Activated naive CD8-positive, alpha-beta T cell treated with anti-CD3 and anti-CD28 coated beads, Interleukin-2, amount 10 ng/mL, durations not matched to agents 7 days and 5 days (primary cell): ENCODE measurements at regions not wholly inside any gene's neighbourhood (a gene's known extent, or its start where the extent isn't known, plus 50 kb on each side); places are given as distances from the start of the nearest gene placed in this dataset.

Experiments
- ATAC-seq: fragments of 150-1000 bp; cut with Tn5 transposase; one replicate; pipeline ENCODE4 v1.10.0; 2021; ENCODE audit warnings: low read depth, moderate library complexity
- POLR2A ChIA-PET: fragments of 350-600 bp; sonication (Branson Sonifier 250); formaldehyde crosslinking; loops from one replicate; lab custom pipeline; 2021; ENCODE audit warnings: antibody characterized with exemption; lab: Charles Lee
- DNase-seq: peaks from one replicate; pipeline ENCODE4 v3.0.0; 2021
- H3K27ac Mint-ChIP-seq: one replicate; pipeline ENCODE4 v1.8.0; 2022; ENCODE audit warnings: mild to moderate bottlenecking, mixed read lengths
- H3K27me3 Mint-ChIP-seq: one replicate; pipeline ENCODE4 v1.8.0; 2022; ENCODE audit warnings: mild to moderate bottlenecking, moderate library complexity, mixed read lengths
- H3K36me3 Mint-ChIP-seq: one replicate; pipeline ENCODE4 v1.8.0; 2021; ENCODE audit warnings: mild to moderate bottlenecking, mixed read lengths
- H3K4me1 Mint-ChIP-seq: one replicate; pipeline ENCODE4 v1.8.0; 2021; ENCODE audit warnings: mixed read lengths
- H3K4me3 Mint-ChIP-seq: one replicate; pipeline ENCODE4 v1.8.0; 2022; ENCODE audit warnings: mild to moderate bottlenecking, moderate library complexity, mixed read lengths
- H3K9me3 Mint-ChIP-seq: one replicate; pipeline ENCODE4 v1.8.0; 2021; ENCODE audit warnings: mixed read lengths

DNA sequence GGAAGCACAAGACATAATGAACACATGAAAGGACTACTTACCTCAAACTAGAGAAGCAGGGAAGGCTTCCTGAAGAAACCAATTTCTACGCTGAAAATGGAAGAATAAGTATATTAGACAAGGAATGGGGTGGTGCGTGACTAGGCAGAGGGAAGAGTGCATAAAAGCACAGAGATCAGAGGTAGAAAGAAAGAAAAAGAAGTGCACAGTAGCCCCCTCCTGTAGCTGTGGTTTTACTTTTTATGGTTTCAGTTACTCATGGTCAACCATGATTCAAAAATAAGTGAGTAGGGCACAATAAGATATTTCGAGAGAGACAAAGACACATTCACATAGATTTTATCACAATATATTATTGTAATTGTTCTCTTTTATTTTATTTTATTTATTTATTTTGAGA is 934.5 kb upstream of the INTU start:
- peaks cover 3% of the 10 kb centered on the region for H3K9me3 Mint-ChIP-seq
- no peak overlapping the region for H3K27ac Mint-ChIP-seq
- H3K36me3 Mint-ChIP-seq, result no peaks in the 10 kb centered on the region
- no peak for ATAC-seq
- no peaks in the 10 kb centered on the region for H3K4me1 Mint-ChIP-seq
- no peak overlapping the region for H3K4me3 Mint-ChIP-seq
- no peaks in the 10 kb centered on the region for H3K27me3 Mint-ChIP-seq
- no peak for DNase-seq
- POLR2A ChIA-PET, result no interaction called here

- no peak for ATAC-seq
- H3K27ac Mint-ChIP-seq, result no peak overlapping the region
- no peak overlapping the region for H3K4me3 Mint-ChIP-seq
- no peak for DNase-seq
- no peaks in the 10 kb centered on the region for H3K27me3 Mint-ChIP-seq
- peaks cover 4% of the 10 kb centered on the region for H3K9me3 Mint-ChIP-seq
- H3K4me1 Mint-ChIP-seq, result no peaks in the 10 kb centered on the region
- POLR2A ChIA-PET, result no interaction called here
- H3K36me3 Mint-ChIP-seq, result no peaks in the 10 kb centered on the region
Observed at GRCh38 chr4:126701756-126702155, 931.0 kb upstream of the INTU start.

GRCh38 chr4:126702747-126703146 is 930.0 kb upstream of the INTU start:
- ATAC-seq (no peak), DNase-seq (no peak)
- Mint-ChIP-seq H3K27me3 (no peaks in the 10 kb centered on the region), H3K4me1 (no peaks in the 10 kb centered on the region), H3K36me3 (no peaks in the 10 kb centered on the region), H3K9me3 (peaks cover 4% of the 10 kb centered on the region), H3K4me3 (no peak overlapping the region), H3K27ac (no peak overlapping the region)
- POLR2A ChIA-PET, result no interaction called here

GRCh38 chr4:126705266-126705665 is 927.5 kb upstream of the INTU start:
- Mint-ChIP-seq H3K36me3 (no peaks in the 10 kb centered on the region), H3K27me3 (no peaks in the 10 kb centered on the region), H3K4me3 (no peak overlapping the region), H3K4me1 (no peaks in the 10 kb centered on the region), H3K9me3 (peaks cover 1% of the 10 kb centered on the region), H3K27ac (no peak overlapping the region)
- POLR2A ChIA-PET, result no interaction called here
- no peak for ATAC-seq
- DNase-seq, result no peak

- peaks cover 1% of the 10 kb centered on the region for H3K9me3 Mint-ChIP-seq
- no peak overlapping the region for H3K4me3 Mint-ChIP-seq
- no peak overlapping the region for H3K27ac Mint-ChIP-seq
- H3K4me1 Mint-ChIP-seq, result no peaks in the 10 kb centered on the region
- no peaks in the 10 kb centered on the region for H3K36me3 Mint-ChIP-seq
- DNase-seq (no peak), ATAC-seq (no peak)
- POLR2A ChIA-PET, result no interaction called here
- no peaks in the 10 kb centered on the region for H3K27me3 Mint-ChIP-seq
Observed at GRCh38 chr4:126708716-126709115, 924.0 kb upstream of the INTU start.

GRCh38 chr4:126710935-126711334 is 921.8 kb upstream of the INTU start:
- Mint-ChIP-seq H3K27me3 (no peaks in the 10 kb centered on the region), H3K9me3 (peaks cover 1% of the 10 kb centered on the region), H3K4me3 (no peak overlapping the region), H3K36me3 (no peaks in the 10 kb centered on the region), H3K4me1 (no peaks in the 10 kb centered on the region), H3K27ac (no peak overlapping the region)
- no peak for DNase-seq
- no peak for ATAC-seq
- POLR2A ChIA-PET, result no interaction called here

GRCh38 chr4:126715067-126715466 is 917.7 kb upstream of the INTU start:
- H3K27ac Mint-ChIP-seq, result no peak overlapping the region
- H3K4me3 Mint-ChIP-seq, result no peak overlapping the region
- DNase-seq (no peak), ATAC-seq (no peak)
- peaks cover 1% of the 10 kb centered on the region for H3K9me3 Mint-ChIP-seq
- no peaks in the 10 kb centered on the region for H3K27me3 Mint-ChIP-seq
- H3K36me3 Mint-ChIP-seq, result no peaks in the 10 kb centered on the region
- no peaks in the 10 kb centered on the region for H3K4me1 Mint-ChIP-seq
- POLR2A ChIA-PET, result no interaction called here

- no peak for ATAC-seq
- peaks cover 1% of the 10 kb centered on the region for H3K9me3 Mint-ChIP-seq
- POLR2A ChIA-PET, result no interaction called here
Observed at GRCh38 chr4:126715681-126716080, 917.1 kb upstream of the INTU start.

DNA sequence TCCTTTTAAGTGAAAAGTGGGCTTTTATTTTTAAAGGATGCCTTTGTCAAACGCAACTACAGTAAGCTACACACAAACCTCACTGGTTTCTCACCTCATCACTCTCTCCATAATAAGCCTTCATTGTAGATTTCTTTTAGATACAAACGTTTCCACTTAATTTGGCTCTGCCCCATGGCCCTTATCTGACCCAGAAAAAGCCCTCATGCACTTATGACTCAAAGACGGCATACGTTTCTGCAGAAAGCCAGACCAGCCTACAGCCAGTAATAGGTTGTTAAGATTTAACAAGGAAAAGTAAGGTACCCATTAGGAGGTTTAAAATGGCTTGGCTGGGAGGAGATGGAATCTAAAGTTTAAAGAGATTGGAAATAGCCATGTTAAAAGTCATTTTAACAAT is 914.6 kb upstream of the INTU start:
- H3K4me1 Mint-ChIP-seq, result no peaks in the 10 kb centered on the region
- no peak overlapping the region for H3K27ac Mint-ChIP-seq
- DNase-seq, result no peak
- no peak for ATAC-seq
- H3K27me3 Mint-ChIP-seq, result no peaks in the 10 kb centered on the region
- H3K4me3 Mint-ChIP-seq, result no peak overlapping the region
- peaks cover 3% of the 10 kb centered on the region for H3K9me3 Mint-ChIP-seq
- H3K36me3 Mint-ChIP-seq, result no peaks in the 10 kb centered on the region
- POLR2A ChIA-PET, result no interaction called here

More at GRCh38 chr4:126715681-126716080, 917.1 kb upstream of the INTU start:
- Mint-ChIP-seq H3K36me3 (no peaks in the 10 kb centered on the region), H3K4me1 (no peaks in the 10 kb centered on the region), H3K27ac (no peak overlapping the region), H3K27me3 (no peaks in the 10 kb centered on the region), H3K4me3 (no peak overlapping the region)
- DNase-seq, result no peak

GRCh38 chr4:126719852-126720251 is 912.9 kb upstream of the INTU start:
- no peak overlapping the region for H3K4me3 Mint-ChIP-seq
- POLR2A ChIA-PET, result no interaction called here
- peaks cover 3% of the 10 kb centered on the region for H3K9me3 Mint-ChIP-seq
- ATAC-seq, result no peak
- no peak for DNase-seq
- no peaks in the 10 kb centered on the region for H3K36me3 Mint-ChIP-seq
- H3K4me1 Mint-ChIP-seq, result no peaks in the 10 kb centered on the region
- no peak overlapping the region for H3K27ac Mint-ChIP-seq
- H3K27me3 Mint-ChIP-seq, result no peaks in the 10 kb centered on the region

DNA sequence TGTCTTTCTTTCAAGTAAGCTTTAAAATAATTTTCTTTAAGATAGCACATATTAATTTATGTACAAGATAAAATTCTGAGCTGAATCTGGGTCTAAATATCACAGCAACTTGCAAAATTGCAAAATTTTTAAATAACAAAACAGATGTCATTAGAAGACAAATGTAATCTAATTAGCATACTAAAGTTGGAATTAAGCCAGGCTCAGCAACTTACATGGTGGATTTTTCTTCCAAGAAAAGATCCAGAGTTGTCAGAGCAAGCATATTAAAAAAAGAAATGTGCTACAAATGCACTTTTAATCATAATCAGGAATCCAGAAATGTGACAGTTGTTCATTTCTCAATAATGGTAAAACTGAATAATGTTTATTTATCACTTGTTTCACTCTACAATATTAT is 906.9 kb upstream of the INTU start:
- POLR2A ChIA-PET, result no interaction called here
- no peak for ATAC-seq
- H3K4me3 Mint-ChIP-seq, result no peak overlapping the region
- no peaks in the 10 kb centered on the region for H3K36me3 Mint-ChIP-seq
- H3K9me3 Mint-ChIP-seq, result peaks cover 2% of the 10 kb centered on the region
- H3K4me1 Mint-ChIP-seq, result no peaks in the 10 kb centered on the region
- H3K27ac Mint-ChIP-seq, result no peak overlapping the region
- no peaks in the 10 kb centered on the region for H3K27me3 Mint-ChIP-seq
- DNase-seq, result no peak

DNA sequence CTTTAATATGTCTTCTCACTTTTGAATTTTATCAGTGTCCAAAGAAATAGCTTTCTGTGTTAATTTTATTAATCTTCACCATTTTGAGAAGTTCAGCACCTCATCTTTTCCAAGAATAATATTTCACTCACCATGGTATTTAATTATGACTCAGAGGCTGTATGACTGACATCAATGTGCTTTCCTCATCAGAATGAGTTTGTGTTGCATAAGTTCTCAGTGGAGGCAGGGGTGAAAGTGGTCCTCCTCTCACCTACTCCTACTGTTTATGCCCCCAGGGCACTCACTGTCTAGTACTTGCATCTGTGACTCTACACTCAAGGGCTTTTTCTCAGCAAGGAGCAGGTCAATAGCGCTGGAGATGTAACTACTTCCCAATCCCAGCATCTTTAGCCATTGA is 905.3 kb upstream of the INTU start:
- ATAC-seq (no peak), DNase-seq (no peak)
- H3K4me3 Mint-ChIP-seq, result no peak overlapping the region
- no peaks in the 10 kb centered on the region for H3K4me1 Mint-ChIP-seq
- no peaks in the 10 kb centered on the region for H3K27me3 Mint-ChIP-seq
- no peak overlapping the region for H3K27ac Mint-ChIP-seq
- POLR2A ChIA-PET, result no interaction called here
- peaks cover 2% of the 10 kb centered on the region for H3K9me3 Mint-ChIP-seq
- no peaks in the 10 kb centered on the region for H3K36me3 Mint-ChIP-seq

- no peak overlapping the region for H3K4me3 Mint-ChIP-seq
- POLR2A ChIA-PET, result no interaction called here
- H3K27ac Mint-ChIP-seq, result no peak overlapping the region
- no peaks in the 10 kb centered on the region for H3K36me3 Mint-ChIP-seq
- no peak for ATAC-seq
- DNase-seq, result no peak
- peaks cover 2% of the 10 kb centered on the region for H3K9me3 Mint-ChIP-seq
- H3K4me1 Mint-ChIP-seq, result no peaks in the 10 kb centered on the region
- no peaks in the 10 kb centered on the region for H3K27me3 Mint-ChIP-seq
Observed at GRCh38 chr4:126731062-126731461, 901.7 kb upstream of the INTU start.

DNA sequence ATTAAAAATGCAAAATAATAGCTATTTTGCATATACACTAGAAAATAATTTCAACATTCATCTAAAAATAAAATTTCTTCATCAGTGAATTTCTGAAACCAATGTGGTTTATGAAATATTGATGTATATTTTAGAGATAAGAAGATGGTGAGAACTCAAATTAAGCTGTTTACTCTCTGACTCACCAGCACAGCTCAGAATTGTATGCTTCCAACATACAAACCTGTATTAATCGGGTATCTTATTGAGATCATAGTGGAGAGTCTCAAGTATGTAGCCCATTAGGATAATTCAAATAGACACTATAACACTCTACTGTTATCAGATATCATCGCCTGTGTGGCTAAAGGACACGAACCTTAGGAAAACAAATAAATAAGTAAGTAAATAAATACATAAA is 899.5 kb upstream of the INTU start:
- no peaks in the 10 kb centered on the region for H3K36me3 Mint-ChIP-seq
- H3K27me3 Mint-ChIP-seq, result no peaks in the 10 kb centered on the region
- DNase-seq (no peak), ATAC-seq (no peak)
- H3K4me3 Mint-ChIP-seq, result no peak overlapping the region
- H3K9me3 Mint-ChIP-seq, result peaks cover 2% of the 10 kb centered on the region
- H3K27ac Mint-ChIP-seq, result no peak overlapping the region
- POLR2A ChIA-PET, result no interaction called here
- no peaks in the 10 kb centered on the region for H3K4me1 Mint-ChIP-seq

DNA sequence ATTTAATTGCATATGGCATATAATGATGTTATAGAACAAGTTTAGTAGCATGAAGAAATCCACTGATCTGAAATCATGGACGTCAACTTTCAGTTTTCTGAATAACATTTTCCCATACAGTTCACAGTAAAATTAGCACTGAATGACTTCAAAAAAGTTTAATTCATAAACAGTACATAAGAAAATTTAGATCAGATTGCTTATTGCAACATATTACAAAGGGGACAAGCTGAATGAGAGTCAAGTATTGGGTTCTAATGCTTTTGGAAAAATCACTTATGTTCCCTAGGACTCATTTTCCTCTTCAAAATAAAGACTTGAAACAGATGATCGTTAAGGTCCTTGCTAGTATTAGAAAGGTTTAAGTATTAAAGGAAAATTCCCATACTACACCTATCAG is 898.3 kb upstream of the INTU start:
- no peak overlapping the region for H3K27ac Mint-ChIP-seq
- peaks cover 2% of the 10 kb centered on the region for H3K9me3 Mint-ChIP-seq
- H3K4me3 Mint-ChIP-seq, result no peak overlapping the region
- no peaks in the 10 kb centered on the region for H3K36me3 Mint-ChIP-seq
- POLR2A ChIA-PET, result no interaction called here
- DNase-seq (no peak), ATAC-seq (no peak)
- H3K27me3 Mint-ChIP-seq, result no peaks in the 10 kb centered on the region
- H3K4me1 Mint-ChIP-seq, result no peaks in the 10 kb centered on the region
